H9 (cell line): ENCODE measurements at regions not wholly inside any gene's neighbourhood (a gene's known extent, or its start where the extent isn't known, plus 50 kb on each side); places are given as distances from the start of the nearest gene placed in this dataset.
A peak's percentile ranks its signal among the peaks of the same experiment; 100 is the strongest.

ENCODE experiments used
- DNase-seq: peaks from one replicate; pipeline ENCODE4 v3.0.0-alpha.2; 2017
- H2AFZ ChIP-seq: one replicate; pipeline ENCODE4 v1.6.1; 2013; ENCODE audit warnings: mild to moderate bottlenecking, low read length, control low read depth, moderate library complexity
- H2AK5ac ChIP-seq: 2 replicates; pipeline ENCODE4 v1.6.1; 2013; ENCODE audit warnings: low read length, control low read depth, mixed read lengths; ENCODE audit not compliant: insufficient read length
- H2BK120ac ChIP-seq: one replicate; pipeline ENCODE4 v1.6.1; 2013; ENCODE audit warnings: low read depth, mild to moderate bottlenecking, low read length, control low read depth, inconsistent platforms; ENCODE audit not compliant: poor library complexity, severe bottlenecking
- H2BK12ac ChIP-seq: 2 replicates; pipeline ENCODE4 v1.6.1; 2013; ENCODE audit warnings: low read length, control low read depth, mixed read lengths, low read depth; ENCODE audit not compliant: insufficient read length
- H2BK15ac ChIP-seq: 2 replicates; pipeline ENCODE4 v1.6.1; 2013; ENCODE audit warnings: low read depth, low read length, control low read depth
- H2BK20ac ChIP-seq: one replicate; pipeline ENCODE4 v1.6.1; 2013; ENCODE audit warnings: low read depth, mild to moderate bottlenecking, low read length, control low read depth, inconsistent platforms; ENCODE audit not compliant: poor library complexity, severe bottlenecking
- H2BK5ac ChIP-seq: 2 replicates; pipeline ENCODE4 v1.6.1; 2013; ENCODE audit warnings: low read length, control low read depth, mixed read lengths; ENCODE audit not compliant: insufficient read length
- H3K14ac ChIP-seq: 2 replicates; pipeline ENCODE4 v1.6.1; 2013; ENCODE audit warnings: low read length, control low read depth; ENCODE audit not compliant: insufficient read depth
- H3K18ac ChIP-seq: 2 replicates; pipeline ENCODE4 v1.6.1; 2013; ENCODE audit warnings: low read depth, mild to moderate bottlenecking, mixed read lengths, low read length, control low read depth; ENCODE audit not compliant: insufficient read length
- H3K23ac ChIP-seq: 2 replicates; pipeline ENCODE4 v1.6.1; 2013; ENCODE audit warnings: low read length, control low read depth, mixed read lengths, low read depth; ENCODE audit not compliant: insufficient read length
- H3K23me2 ChIP-seq: 2 replicates; pipeline ENCODE4 v1.6.1; 2013; ENCODE audit warnings: low read depth, mild to moderate bottlenecking, mixed read lengths, low read length, control low read depth; ENCODE audit not compliant: insufficient read length, poor library complexity, severe bottlenecking
- H3K27ac ChIP-seq: 2 replicates; pipeline ENCODE4 v1.5.1; 2013; ENCODE audit warnings: low read length, control low read depth, mixed read lengths, low read depth; ENCODE audit not compliant: insufficient read length
- H3K27me3 ChIP-seq: 2 replicates; pipeline ENCODE4 v1.6.1; 2013; ENCODE audit warnings: low read length, control low read depth, inconsistent platforms; ENCODE audit not compliant: insufficient read depth
- H3K4ac ChIP-seq: 2 replicates; pipeline ENCODE4 v1.6.1; 2013; ENCODE audit warnings: low read depth, mild to moderate bottlenecking, control low read depth, inconsistent platforms, low read length, moderate library complexity
- H3K4me1 ChIP-seq: 2 replicates; pipeline ENCODE4 v1.6.1; 2013; ENCODE audit warnings: low read length, control low read depth, inconsistent platforms; ENCODE audit not compliant: insufficient read depth
- H3K4me2 ChIP-seq: 2 replicates; pipeline ENCODE4 v1.6.1; 2013; ENCODE audit warnings: low read length, control low read depth, mixed read lengths; ENCODE audit not compliant: insufficient read length, insufficient read depth
- H3K56ac ChIP-seq: 2 replicates; pipeline ENCODE4 v1.6.1; 2013; ENCODE audit warnings: low read depth, mild to moderate bottlenecking, mixed read lengths, low read length, control low read depth; ENCODE audit not compliant: insufficient read length
- H3K79me1 ChIP-seq: 2 replicates; pipeline ENCODE4 v1.6.1; 2013; ENCODE audit warnings: low read depth, mild to moderate bottlenecking, moderate library complexity, low read length, control low read depth, inconsistent platforms; ENCODE audit not compliant: insufficient read depth, poor library complexity, severe bottlenecking
- H3K79me2 ChIP-seq: 2 replicates; pipeline ENCODE4 v1.6.1; 2013; ENCODE audit warnings: low read length, control low read depth, inconsistent platforms; ENCODE audit not compliant: insufficient read depth
- H3K9ac ChIP-seq: 2 replicates; pipeline ENCODE4 v1.6.1; 2013; ENCODE audit warnings: low read length, control low read depth, mixed read lengths; ENCODE audit not compliant: insufficient read length; ENCODE audit errors: extremely low read depth
- H3K9me3 ChIP-seq: one replicate; pipeline ENCODE4 v1.6.1; 2013; ENCODE audit warnings: low read depth, low read length, inconsistent platforms; ENCODE audit not compliant: control insufficient read depth
- H3T11ph ChIP-seq: one replicate; pipeline ENCODE4 v1.6.1; 2013; ENCODE audit warnings: mild to moderate bottlenecking, low read length, control low read depth, inconsistent platforms
- H4K20me1 ChIP-seq: one replicate; pipeline ENCODE4 v1.6.1; 2013; ENCODE audit not compliant: control insufficient read depth, insufficient read length, insufficient read depth
- H4K5ac ChIP-seq: 2 replicates; pipeline ENCODE4 v1.6.1; 2013; ENCODE audit warnings: low read depth, mild to moderate bottlenecking, mixed read lengths, low read length, control low read depth; ENCODE audit not compliant: insufficient read length
- H4K8ac ChIP-seq: replicated peaks from 2 replicates; pipeline ENCODE4 v1.6.1; 2013; ENCODE audit warnings: low read length, control low read depth, mixed read lengths, low read depth; ENCODE audit not compliant: insufficient read length
- H4K91ac ChIP-seq: 2 replicates; pipeline ENCODE4 v1.6.1; 2013; ENCODE audit warnings: low read depth, mild to moderate bottlenecking, moderate library complexity, mixed read lengths, low read length, control low read depth; ENCODE audit not compliant: insufficient read length
- H3K27ac Mint-ChIP-seq, 3 experiments: 2 replicates in 2 of 3; 3 replicates in 1 of 3; pipeline ENCODE4 v1.8.0; 2020 to 2021; ENCODE audit warnings: mixed read lengths in 3 of 3, mild to moderate bottlenecking in 1 of 3, moderate library complexity in 1 of 3
- H3K27me3 Mint-ChIP-seq: 2 replicates; pipeline ENCODE4 v1.8.0; 2021; ENCODE audit warnings: low read depth, mild to moderate bottlenecking, moderate library complexity, mixed read lengths
- H3K36me3 Mint-ChIP-seq, 3 experiments: 2 replicates in 2 of 3; 3 replicates in 1 of 3; pipeline ENCODE4 v1.8.0; 2020 to 2021; ENCODE audit warnings: low read depth in 3 of 3, mixed read lengths in 3 of 3; ENCODE audit not compliant: insufficient read depth in 1 of 3
- H3K4me1 Mint-ChIP-seq, 2 experiments: 2 replicates each; pipeline ENCODE4 v1.8.0; 2020; ENCODE audit warnings: mixed read lengths in 2 of 2
- H3K4me3 Mint-ChIP-seq, 2 experiments: 2 replicates in 1 of 2; 3 replicates in 1 of 2; pipeline ENCODE4 v1.8.0; 2020 to 2021; ENCODE audit warnings: mild to moderate bottlenecking in 2 of 2, mixed read lengths in 2 of 2, moderate library complexity in 1 of 2
- H3K9me3 Mint-ChIP-seq, 2 experiments: 2 replicates in 1 of 2; 3 replicates in 1 of 2; pipeline ENCODE4 v1.8.0; 2020; ENCODE audit warnings: mild to moderate bottlenecking in 2 of 2, mixed read lengths in 2 of 2, moderate library complexity in 1 of 2
- WGBS: extraction: QIAGEN DNeasy Blood & Tissue Kit; methylation state at CpG from one replicate; pipeline ENCODE4 v1.1.7; 2013; ENCODE audit warnings: missing lambda C conversion rate, low lambda C conversion rate, mixed read lengths; ENCODE audit not compliant: insufficient read length; ENCODE audit errors: extremely low coverage; 5-methylcytosine and 5-hydroxymethylcytosine counted together
- TF ChIP-seq, protein P1 (sequence below): fragments of 200-600 bp; sonication (generic); conservative IDR thresholded peaks from 3 replicates; pipeline ENCODE4 v1.8.0; 2021; ENCODE audit warnings: antibody characterized with exemption, mild to moderate bottlenecking

DNA sequence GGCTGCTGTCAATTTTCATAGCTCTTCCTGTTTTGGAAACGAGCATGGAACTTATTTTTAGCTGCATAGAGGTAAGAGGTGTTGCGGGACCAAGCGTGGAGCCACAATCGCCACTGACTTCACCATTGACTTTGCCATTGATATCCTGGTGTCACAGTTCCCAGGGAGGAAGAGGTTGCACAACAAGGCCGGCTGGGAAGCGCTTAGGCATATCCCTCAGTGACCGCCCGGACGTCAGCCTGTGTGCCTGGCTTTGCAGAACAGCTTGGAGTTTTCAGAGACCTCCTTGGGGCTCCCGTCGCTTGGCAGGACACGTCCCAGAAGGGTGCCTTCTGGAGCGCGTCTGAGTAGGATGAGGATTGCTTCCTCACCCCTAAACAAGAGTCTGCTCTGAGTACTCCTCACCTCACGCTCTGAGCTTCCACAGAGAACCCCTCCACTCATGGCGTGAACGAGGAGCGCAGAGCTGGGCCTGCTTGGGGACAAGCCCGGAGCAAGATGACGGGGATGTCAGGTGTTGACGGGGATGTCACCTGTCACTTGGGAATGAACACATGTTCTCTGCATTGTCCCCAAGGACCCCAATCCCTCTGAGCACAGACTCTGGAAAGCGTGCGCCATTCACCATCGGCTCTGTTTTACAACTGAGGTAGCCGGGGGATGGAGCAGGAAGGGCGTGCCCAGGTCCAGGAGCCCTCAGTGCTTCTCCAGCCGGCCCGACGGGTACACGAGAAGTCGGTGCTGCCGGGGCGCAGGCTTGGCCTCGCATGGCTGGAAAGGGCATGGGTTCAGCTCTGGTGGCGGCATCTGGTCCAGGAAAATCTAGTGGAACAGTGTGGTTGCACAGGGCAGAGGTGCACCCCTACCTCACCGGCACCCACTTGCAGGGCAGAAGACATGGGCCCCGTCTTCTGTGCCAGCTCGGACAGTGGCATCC, 192.3 kb upstream of the SHH start:
- Histone ChIP-seq H3K9me3 (no peaks in the 10 kb centered on the region), H3K9ac (no peak overlapping the region), H3K4me2 (no peak overlapping the region), H3K4me1 (no peaks in the 10 kb centered on the region), H3K4ac (no peak overlapping the region), H4K5ac (no peak overlapping the region), H4K20me1 (no peaks in the 10 kb centered on the region), H2BK15ac (no peak overlapping the region), H3K27ac (no peak overlapping the region), H2BK5ac (no peak overlapping the region), H3K14ac (no peak overlapping the region), H2BK12ac (no peak overlapping the region), H2AFZ (no peak overlapping the region), H3K79me1 (no peaks in the 10 kb centered on the region), H3K23me2 (no peaks in the 10 kb centered on the region), H3K79me2 (no peaks in the 10 kb centered on the region), H3K56ac (no peak overlapping the region), H2BK120ac (no peak overlapping the region), H3K23ac (no peak overlapping the region), H3T11ph (no peak overlapping the region), H4K91ac (no peak overlapping the region), H2AK5ac (no peak overlapping the region), H3K18ac (no peak overlapping the region), H4K8ac (no peak overlapping the region), H2BK20ac (no peak overlapping the region), H3K27me3 (no peaks in the 10 kb centered on the region)
- H3K27me3 Mint-ChIP-seq = peaks cover 3% of the 10 kb centered on the region; the same call in 1 of the 2 replicates
- H3K4me1 Mint-ChIP-seq = no peaks in the 10 kb centered on the region
- H3K36me3 Mint-ChIP-seq = no peaks in the 10 kb centered on the region
- no CpG with 5 or more reads among the region's 38 CpGs for WGBS
- peak; percentile 23 for DNase-seq
- no peak overlapping the region for H3K27ac Mint-ChIP-seq
- peaks cover under 1 to 4% of the 10 kb centered on the region in 2 experiments; a peak in 2 of 5 replicates for H3K9me3 Mint-ChIP-seq
- TF ChIP-seq, protein P1, sequence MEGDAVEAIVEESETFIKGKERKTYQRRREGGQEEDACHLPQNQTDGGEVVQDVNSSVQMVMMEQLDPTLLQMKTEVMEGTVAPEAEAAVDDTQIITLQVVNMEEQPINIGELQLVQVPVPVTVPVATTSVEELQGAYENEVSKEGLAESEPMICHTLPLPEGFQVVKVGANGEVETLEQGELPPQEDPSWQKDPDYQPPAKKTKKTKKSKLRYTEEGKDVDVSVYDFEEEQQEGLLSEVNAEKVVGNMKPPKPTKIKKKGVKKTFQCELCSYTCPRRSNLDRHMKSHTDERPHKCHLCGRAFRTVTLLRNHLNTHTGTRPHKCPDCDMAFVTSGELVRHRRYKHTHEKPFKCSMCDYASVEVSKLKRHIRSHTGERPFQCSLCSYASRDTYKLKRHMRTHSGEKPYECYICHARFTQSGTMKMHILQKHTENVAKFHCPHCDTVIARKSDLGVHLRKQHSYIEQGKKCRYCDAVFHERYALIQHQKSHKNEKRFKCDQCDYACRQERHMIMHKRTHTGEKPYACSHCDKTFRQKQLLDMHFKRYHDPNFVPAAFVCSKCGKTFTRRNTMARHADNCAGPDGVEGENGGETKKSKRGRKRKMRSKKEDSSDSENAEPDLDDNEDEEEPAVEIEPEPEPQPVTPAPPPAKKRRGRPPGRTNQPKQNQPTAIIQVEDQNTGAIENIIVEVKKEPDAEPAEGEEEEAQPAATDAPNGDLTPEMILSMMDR = no peak
- no peak overlapping the region for H3K4me3 Mint-ChIP-seq
